H1 (cell line): ENCODE measurements at regions not wholly inside any gene's neighbourhood (a gene's known extent, or its start where the extent isn't known, plus 50 kb on each side); places are given as distances from the start of the nearest gene placed in this dataset.

Experiments used
- CTCF ChIA-PET: fragments of 300-600 bp; sonication (Branson Sonifier 250); formaldehyde crosslinking; loops from one replicate; lab custom pipeline; 2021; ENCODE audit not compliant: partially characterized antibody; lab: Charles Lee
- POLR2A ChIA-PET: fragments of 300-600 bp; sonication (Branson Sonifier 250); formaldehyde crosslinking; loops from one replicate; lab custom pipeline; 2021; ENCODE audit warnings: inconsistent platforms; ENCODE audit not compliant: partially characterized antibody; lab: Charles Lee
- DNase-seq, 2 experiments: peaks; one replicate each; pipeline versions ENCODE4 v3.0.0 to v3.0.0-alpha.2; 2010 to 2022; ENCODE audit warnings: low spot score in 2 of 2, low read depth in 1 of 2, mixed read lengths in 1 of 2
- FAIRE-seq: peaks from 2 replicates; lab custom pipeline; 2011; peaks lifted over from hg19 to GRCh38; lab: Jason Lieb, UNC
- H2AFZ ChIP-seq: 2 replicates; pipeline ENCODE4 v1.8.1; 2012; ENCODE audit warnings: low read length, inconsistent platforms
- H2AK5ac ChIP-seq: 2 replicates; pipeline ENCODE4 v1.6.1; 2013; ENCODE audit warnings: low read depth, low read length
- H2BK120ac ChIP-seq: replicated peaks from 2 replicates; pipeline ENCODE3; 2013; ENCODE audit warnings: low read depth, low read length, inconsistent platforms
- H2BK12ac ChIP-seq: 2 replicates; pipeline ENCODE4 v1.6.1; 2013; ENCODE audit warnings: low read depth, low read length
- H2BK15ac ChIP-seq: 2 replicates; pipeline ENCODE4 v1.6.1; 2013; ENCODE audit warnings: low read length
- H2BK20ac ChIP-seq: 2 replicates; pipeline ENCODE4 v1.6.1; 2013; ENCODE audit warnings: low read length
- H2BK5ac ChIP-seq: 2 replicates; pipeline ENCODE4 v1.6.1; 2013; ENCODE audit warnings: low read depth, low read length
- H3K14ac ChIP-seq: 2 replicates; pipeline ENCODE4 v1.6.1; 2013; ENCODE audit warnings: inconsistent platforms; ENCODE audit not compliant: insufficient read length
- H3K18ac ChIP-seq: 2 replicates; pipeline ENCODE4 v1.6.1; 2013; ENCODE audit warnings: low read length; ENCODE audit errors: extremely low read depth
- H3K23ac ChIP-seq: 2 replicates; pipeline ENCODE4 v1.6.1; 2013; ENCODE audit warnings: inconsistent platforms; ENCODE audit not compliant: insufficient read length
- H3K23me2 ChIP-seq: 2 replicates; pipeline ENCODE4 v1.6.1; 2013; ENCODE audit warnings: low read depth, low read length
- H3K27ac ChIP-seq: 2 replicates; pipeline ENCODE4 v1.6.1; 2011; ENCODE audit warnings: low read depth, low read length, inconsistent platforms
- H3K27me3 ChIP-seq, 4 experiments: replicated peaks in 1 of 4; 1 replicate in 1 of 4; 2 replicates in 3 of 4; pipeline versions ENCODE4 v1.6.1 to v1.8.1; 2011 to 2013; ENCODE audit warnings: low read length in 3 of 4, mild to moderate bottlenecking in 3 of 4, inconsistent platforms in 2 of 4, mixed read lengths in 2 of 4, moderate library complexity in 1 of 4; ENCODE audit not compliant: control insufficient read depth in 3 of 4, insufficient read depth in 3 of 4; ENCODE audit errors: extremely low read depth in 1 of 4
- H3K36me3 ChIP-seq, 4 experiments: 2 replicates each; pipeline versions ENCODE4 v1.6.1 to v1.8.1; 2011 to 2013; ENCODE audit warnings: mild to moderate bottlenecking in 4 of 4, low read length in 3 of 4, moderate library complexity in 2 of 4, control low read depth in 1 of 4, inconsistent platforms in 1 of 4; ENCODE audit not compliant: insufficient read depth in 4 of 4, control insufficient read depth in 2 of 4
- H3K4ac ChIP-seq: replicated peaks from 2 replicates; pipeline ENCODE3; 2013; ENCODE audit warnings: low read length, low read depth, mixed read lengths, inconsistent platforms; ENCODE audit not compliant: insufficient read length
- H3K4me1 ChIP-seq, 4 experiments: replicated peaks in 1 of 4; 1 replicate in 1 of 4; 2 replicates in 3 of 4; pipeline versions ENCODE4 v1.6.1 to v1.8.1; 2011 to 2013; ENCODE audit warnings: low read length in 3 of 4, inconsistent platforms in 2 of 4, mixed read lengths in 1 of 4; ENCODE audit not compliant: insufficient read depth in 4 of 4, control insufficient read depth in 3 of 4
- H3K4me2 ChIP-seq, 2 experiments: 2 replicates each; pipeline versions ENCODE4 v1.6.1 to v1.8.1; 2011 to 2013; ENCODE audit warnings: low read depth in 2 of 2, low read length in 2 of 2, control low read depth in 1 of 2, inconsistent platforms in 1 of 2, mild to moderate bottlenecking in 1 of 2; ENCODE audit not compliant: insufficient read depth in 1 of 2
- H3K4me3 ChIP-seq, 4 experiments: fragments of 200-600, 300-600 bp in 1 of 4; sonication (generic), shearing (Covaris generic), sonication (Bioruptor Twin) in 1 of 4; 2 replicates each; pipeline versions ENCODE4 v1.5.1 to v1.8.1; 2011 to 2016; ENCODE audit warnings: low read length in 4 of 4, low read depth in 3 of 4, control low read depth in 2 of 4, inconsistent platforms in 2 of 4, mild to moderate bottlenecking in 2 of 4, mixed read lengths in 1 of 4, moderate library complexity in 1 of 4; ENCODE audit not compliant: insufficient read depth in 2 of 4; ENCODE audit errors: extremely low read depth in 1 of 4
- H3K56ac ChIP-seq: replicated peaks from 2 replicates; pipeline ENCODE3; 2013; ENCODE audit warnings: low read depth, mild to moderate bottlenecking, mixed read lengths, low read length, inconsistent platforms; ENCODE audit not compliant: insufficient read length
- H3K79me1 ChIP-seq: 2 replicates; pipeline ENCODE4 v1.6.1; 2013; ENCODE audit warnings: low read depth, low read length, control low read depth
- H3K79me2 ChIP-seq, 2 experiments: 2 replicates each; pipeline versions ENCODE4 v1.6.1 to v1.8.1; 2012 to 2013; ENCODE audit warnings: low read length in 2 of 2, mild to moderate bottlenecking in 2 of 2, inconsistent platforms in 1 of 2; ENCODE audit not compliant: insufficient read depth in 2 of 2, control insufficient read depth in 1 of 2
- H3K9ac ChIP-seq, 4 experiments: replicated peaks in 1 of 4; 1 replicate in 1 of 4; 2 replicates in 3 of 4; pipeline versions ENCODE4 v1.6.1 to v1.8.1; 2011 to 2013; ENCODE audit warnings: low read depth in 3 of 4, low read length in 3 of 4, control low read depth in 2 of 4, mild to moderate bottlenecking in 2 of 4, moderate library complexity in 2 of 4, inconsistent platforms in 1 of 4; ENCODE audit errors: extremely low read depth in 1 of 4
- H3K9me3 ChIP-seq, 2 experiments: 2 replicates each; pipeline versions ENCODE4 v1.6.1 to v1.8.1; 2012 to 2013; ENCODE audit warnings: mild to moderate bottlenecking in 2 of 2, moderate library complexity in 2 of 2, control low read depth in 1 of 2, inconsistent platforms in 1 of 2, low read depth in 1 of 2, low read length in 1 of 2, mixed read lengths in 1 of 2; ENCODE audit not compliant: insufficient read depth in 2 of 2
- H4K20me1 ChIP-seq, 2 experiments: replicated peaks in 1 of 2; 2 replicates each; pipeline versions ENCODE3 to v1.8.1; 2011 to 2013; ENCODE audit warnings: inconsistent platforms in 2 of 2, low read length in 2 of 2, mild to moderate bottlenecking in 1 of 2; ENCODE audit not compliant: insufficient read depth in 2 of 2, control insufficient read depth in 1 of 2
- H4K5ac ChIP-seq: 2 replicates; pipeline ENCODE4 v1.6.1; 2013; ENCODE audit warnings: low read length, low read depth, mixed read lengths, inconsistent platforms; ENCODE audit not compliant: insufficient read length
- H4K8ac ChIP-seq: 2 replicates; pipeline ENCODE4 v1.8.0; 2013; ENCODE audit warnings: mild to moderate bottlenecking, moderate library complexity, low read length, inconsistent platforms; ENCODE audit not compliant: insufficient read depth; ENCODE audit errors: extremely low read depth
- H4K91ac ChIP-seq: replicated peaks from 2 replicates; pipeline ENCODE3; 2013; ENCODE audit warnings: low read length, mixed read lengths, inconsistent platforms; ENCODE audit not compliant: insufficient read length
- BCL11A ChIP-seq, 2 experiments: IDR thresholded peaks; one replicate each; pipeline ENCODE4 v1.6.1; 2011; ENCODE audit warnings: low read depth in 2 of 2, low read length in 2 of 2, mild to moderate bottlenecking in 2 of 2
- BRCA1 ChIP-seq: IDR thresholded peaks from 2 replicates; pipeline ENCODE4 v1.6.1; 2012; ENCODE audit warnings: low read depth, low read length, improper control_type of control experiment
- CREB1 ChIP-seq: IDR thresholded peaks from 2 replicates; pipeline ENCODE4 v1.6.1; 2012; ENCODE audit warnings: inconsistent platforms
- EGR1 ChIP-seq: IDR thresholded peaks from 2 replicates; pipeline ENCODE4 v1.6.1; 2011; ENCODE audit warnings: low read depth, low read length, borderline replicate concordance
- EZH2 ChIP-seq: fragments of 200-600 bp; sonication (generic); IDR thresholded peaks from 2 replicates; pipeline ENCODE4 v1.7.1; 2012; ENCODE audit warnings: low read depth, mild to moderate bottlenecking, moderate library complexity, low read length, inconsistent platforms; ENCODE audit not compliant: severe bottlenecking
- RAD21 ChIP-seq, 2 experiments: IDR thresholded peaks in 1 of 2; conservative IDR thresholded peaks in 1 of 2; 2 replicates each; pipeline ENCODE4 v1.6.1; 2011; ENCODE audit warnings: low read depth in 2 of 2, low read length in 2 of 2, improper control_type of control experiment in 1 of 2, inconsistent platforms in 1 of 2, mild to moderate bottlenecking in 1 of 2, moderate library complexity in 1 of 2
- SAP30 ChIP-seq: fragments of 300-600 bp; sonication (generic); IDR thresholded peaks from 2 replicates; pipeline ENCODE4 v1.7.1; 2012; ENCODE audit warnings: low read length, moderate library complexity, mild to moderate bottlenecking, inconsistent platforms; ENCODE audit not compliant: insufficient read depth, insufficient replicate concordance
- SIX5 ChIP-seq: IDR thresholded peaks from 2 replicates; pipeline ENCODE4 v1.6.1; 2011; ENCODE audit warnings: mild to moderate bottlenecking, low read depth, low read length
- TAF1 ChIP-seq: IDR thresholded peaks from 2 replicates; pipeline ENCODE4 v1.6.1; 2011; ENCODE audit warnings: mild to moderate bottlenecking, low read depth, low read length
- TAF7 ChIP-seq: optimal IDR thresholded peaks from 2 replicates; pipeline ENCODE3; 2011; ENCODE audit warnings: low read depth, mild to moderate bottlenecking, inconsistent platforms, low read length, moderate library complexity, borderline replicate concordance
- TCF12 ChIP-seq: IDR thresholded peaks from 2 replicates; pipeline ENCODE4 v1.6.1; 2011; ENCODE audit warnings: low read depth, mild to moderate bottlenecking, low read length
- ZNF274 ChIP-seq: IDR thresholded peaks from 2 replicates; pipeline ENCODE4 v1.7.0; 2012; ENCODE audit warnings: low read length, borderline replicate concordance; ENCODE audit errors: extremely low read depth
- WGBS, 2 experiments: shearing (Covaris generic) in 1 of 2; methylation state at CpG; one replicate each; pipeline versions ENCODE4 v1.1.6 to v1.1.7; 2013 to 2015; ENCODE audit warnings: low lambda C conversion rate in 2 of 2, mixed read lengths in 2 of 2, inconsistent platforms in 1 of 2, low coverage in 1 of 2, missing lambda C conversion rate in 1 of 2; ENCODE audit not compliant: insufficient replicate concordance in 2 of 2, insufficient coverage in 1 of 2, insufficient read length in 1 of 2; ENCODE audit errors: extremely low coverage in 1 of 2, missing lambda C conversion rate in 1 of 2; 5-methylcytosine and 5-hydroxymethylcytosine counted together

- no peaks in the 10 kb centered on the region for H4K20me1 ChIP-seq
- no peak for TF ChIP-seq RAD21 (IDR thresholded peaks at IDR 0.05 in 1 of 2, conservative IDR thresholded peaks at IDR 0.05 in 1 of 2; ENCODE audit: low read depth in 2 of 2, low read length in 2 of 2)
- no peak for TF ChIP-seq BCL11A (IDR thresholded peaks at IDR 0.05; ENCODE audit: low read depth in 2 of 2, low read length in 2 of 2)
- TF ChIP-seq ZNF274, result no peak
- TF ChIP-seq TCF12, result no peak
- no peak for TF ChIP-seq EGR1
- TF ChIP-seq CREB1, result no peak
- no peak for TF ChIP-seq TAF7
- TF ChIP-seq SAP30, result no peak
- TF ChIP-seq SIX5, result no peak
- TF ChIP-seq BRCA1, result no peak
- TF ChIP-seq TAF1, result no peak
- no peak for TF ChIP-seq EZH2
- no peak overlapping the region for H3K23ac ChIP-seq
- H2AFZ ChIP-seq, result no peak overlapping the region
- no peak overlapping the region for H4K8ac ChIP-seq
- POLR2A ChIA-PET, result no interaction called here
- no peak overlapping the region for H3K18ac ChIP-seq
- H3K23me2 ChIP-seq, result no peaks in the 10 kb centered on the region
- H3K9me3 ChIP-seq, result no peaks in the 10 kb centered on the region
- H4K5ac ChIP-seq, result no peak overlapping the region
- no peak overlapping the region for H3K4me2 ChIP-seq
- no peaks in the 10 kb centered on the region for H3K36me3 ChIP-seq
- H2BK12ac ChIP-seq, result no peak overlapping the region
- no peaks in the 10 kb centered on the region for H3K79me2 ChIP-seq
- no peaks in the 10 kb centered on the region for H3K4me1 ChIP-seq
- no peak overlapping the region for H3K4me3 ChIP-seq
- FAIRE-seq, result no peak
- no peak overlapping the region for H4K91ac ChIP-seq
- H2BK120ac ChIP-seq, result no peak overlapping the region
- H2BK5ac ChIP-seq, result no peak overlapping the region
- H3K79me1 ChIP-seq, result no peaks in the 10 kb centered on the region
- no peak overlapping the region for H2BK20ac ChIP-seq
- WGBS, 2 experiments, result 50% methylated on average over 1 of the region's 2 CpGs; no CpG with 5 or more reads in 1 of the 2 experiments
- H3K27ac ChIP-seq, result no peak overlapping the region
- H3K27me3 ChIP-seq, result no peaks in the 10 kb centered on the region
- CTCF ChIA-PET, result no interaction called here
- H2AK5ac ChIP-seq, result no peak overlapping the region
- H3K9ac ChIP-seq, result no peak overlapping the region
- H3K14ac ChIP-seq, result no peak overlapping the region
- no peak overlapping the region for H3K56ac ChIP-seq
- H3K4ac ChIP-seq, result no peak overlapping the region
- H2BK15ac ChIP-seq, result no peak overlapping the region
- DNase-seq, result no peak
Measured at GRCh38 chrX:142733327-142733726, 292.4 kb upstream of the SPANXN4 start.
